NCI-H226 (cell line): ENCODE measurements at regions not wholly inside any gene's neighbourhood (a gene's known extent, or its start where the extent isn't known, plus 50 kb on each side); places are given as distances from the start of the nearest gene placed in this dataset.

ENCODE experiments used
- DNase-seq: peaks from one replicate; pipeline ENCODE4 v3.0.0-alpha.2; 2015

DNA sequence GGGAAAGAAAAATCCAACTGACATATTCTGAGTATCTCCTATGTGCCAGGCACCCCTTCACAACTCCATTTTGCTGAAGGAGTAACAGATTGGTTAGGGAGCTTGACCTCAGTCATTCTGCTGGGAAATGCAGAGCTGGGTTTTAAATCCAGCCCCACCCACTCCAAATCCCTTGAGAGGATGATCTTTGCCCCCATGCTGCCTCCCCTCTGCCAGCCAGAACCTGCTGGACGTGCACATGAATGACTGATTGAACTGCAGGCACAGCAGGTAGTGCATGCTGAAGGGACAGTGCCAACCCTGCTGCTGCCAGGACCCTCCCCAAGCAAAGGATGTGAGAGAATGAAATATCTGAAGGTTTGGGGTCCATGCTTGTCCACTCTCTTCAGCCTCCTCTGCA lies 340.9 kb downstream of the BUD13 start:
- no peak for DNase-seq

DNA sequence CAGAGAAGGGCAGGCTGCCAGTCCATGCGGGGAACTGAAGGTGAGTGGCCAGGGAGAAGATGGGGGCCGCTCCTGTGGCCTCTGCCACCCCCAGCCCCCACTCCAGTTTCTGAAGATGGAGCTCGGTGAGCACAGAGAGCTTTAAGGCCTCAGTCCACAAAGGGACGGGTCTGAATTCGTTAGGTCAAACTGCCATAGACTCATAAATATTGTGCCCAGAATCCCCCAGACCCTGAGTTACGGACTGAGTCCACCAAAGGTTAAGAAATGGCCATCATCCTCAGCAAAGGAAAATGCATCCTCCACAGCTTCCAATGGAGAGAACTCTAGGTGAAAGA lies 344.2 kb downstream of the BUD13 start:
- DNase-seq = no peak

DNA sequence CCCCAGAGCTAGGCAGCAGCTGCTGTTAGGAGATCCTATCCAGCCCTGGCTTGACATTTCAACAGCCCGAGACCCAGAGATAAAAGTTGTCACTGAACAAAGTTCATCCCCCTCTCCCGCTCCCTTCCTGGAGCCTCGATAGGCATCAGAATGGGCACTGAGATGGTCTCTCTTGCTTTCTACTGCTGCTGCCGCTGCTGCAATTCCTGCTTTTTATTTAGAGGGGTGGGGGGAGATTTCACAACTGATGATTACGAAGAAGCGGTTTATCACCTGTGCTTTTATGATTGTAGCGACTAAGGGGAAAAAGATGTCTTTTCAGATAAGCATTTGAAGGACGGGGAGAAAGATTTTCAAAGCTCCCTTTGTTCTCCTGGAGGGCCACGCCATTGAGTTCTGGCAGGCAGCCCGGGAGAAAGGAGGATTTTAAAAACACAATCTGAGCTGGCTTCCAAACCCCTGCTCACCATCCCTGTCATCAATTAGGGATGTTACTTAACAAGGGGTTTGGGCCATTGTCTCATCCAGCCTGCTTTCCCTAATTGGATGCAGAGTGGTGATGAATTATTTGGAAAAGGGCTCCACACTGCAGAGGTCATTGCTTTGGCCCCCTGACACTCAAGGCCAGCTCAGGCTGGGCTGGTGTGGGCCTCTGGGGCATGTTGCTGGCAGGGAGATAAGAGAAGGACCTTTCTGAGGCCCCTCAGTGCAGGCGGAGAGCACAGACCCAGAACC lies 344.7 kb downstream of the BUD13 start:
- DNase-seq = no peak

DNA sequence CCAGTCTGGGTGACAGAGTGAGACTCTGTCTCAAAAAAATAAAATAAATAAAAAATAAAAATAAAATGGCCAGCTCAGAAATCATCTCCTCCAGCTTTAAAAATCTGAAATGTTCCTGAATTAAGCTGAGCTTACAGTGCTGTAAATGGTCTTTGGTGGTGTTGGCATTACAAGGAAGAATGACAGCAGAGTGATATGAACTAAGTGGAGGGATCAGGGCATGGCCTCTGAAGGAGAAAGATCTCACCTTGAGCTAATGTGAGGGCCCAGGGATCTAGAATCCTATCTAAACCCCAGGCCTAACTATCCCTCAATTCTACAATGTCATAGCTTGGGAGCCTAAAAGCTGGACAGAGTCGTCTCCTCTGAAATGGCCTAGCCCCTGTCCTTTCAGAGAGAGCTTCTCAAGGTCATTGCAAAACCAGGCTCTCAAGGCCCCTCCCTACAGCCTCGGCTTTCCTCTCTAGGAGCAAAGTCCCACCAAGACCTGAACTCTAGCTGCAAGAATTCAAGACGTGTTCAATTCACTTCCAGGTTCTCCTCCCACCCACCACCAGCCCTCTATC lies 345.4 kb downstream of the BUD13 start:
- no peak for DNase-seq

DNA sequence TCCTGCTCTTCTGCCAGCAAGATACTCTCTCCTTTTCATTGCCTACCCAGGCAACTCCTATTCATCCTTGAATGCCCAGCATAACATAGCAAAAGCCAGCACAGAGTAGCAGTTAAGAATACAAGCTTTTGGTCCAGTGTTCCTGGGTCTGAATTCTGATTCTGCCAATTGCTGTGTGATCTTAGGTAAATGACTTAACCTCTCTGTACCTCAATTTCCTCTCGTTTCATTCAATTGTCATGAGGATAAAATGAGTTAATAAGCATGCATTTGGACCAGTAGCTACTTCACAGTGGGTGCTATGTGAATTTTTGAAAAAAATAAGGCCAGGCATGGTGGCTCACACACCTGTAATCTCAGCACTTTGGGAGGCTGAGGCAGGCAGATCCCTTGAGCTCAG lies 346.0 kb downstream of the BUD13 start:
- DNase-seq = no peak

DNA sequence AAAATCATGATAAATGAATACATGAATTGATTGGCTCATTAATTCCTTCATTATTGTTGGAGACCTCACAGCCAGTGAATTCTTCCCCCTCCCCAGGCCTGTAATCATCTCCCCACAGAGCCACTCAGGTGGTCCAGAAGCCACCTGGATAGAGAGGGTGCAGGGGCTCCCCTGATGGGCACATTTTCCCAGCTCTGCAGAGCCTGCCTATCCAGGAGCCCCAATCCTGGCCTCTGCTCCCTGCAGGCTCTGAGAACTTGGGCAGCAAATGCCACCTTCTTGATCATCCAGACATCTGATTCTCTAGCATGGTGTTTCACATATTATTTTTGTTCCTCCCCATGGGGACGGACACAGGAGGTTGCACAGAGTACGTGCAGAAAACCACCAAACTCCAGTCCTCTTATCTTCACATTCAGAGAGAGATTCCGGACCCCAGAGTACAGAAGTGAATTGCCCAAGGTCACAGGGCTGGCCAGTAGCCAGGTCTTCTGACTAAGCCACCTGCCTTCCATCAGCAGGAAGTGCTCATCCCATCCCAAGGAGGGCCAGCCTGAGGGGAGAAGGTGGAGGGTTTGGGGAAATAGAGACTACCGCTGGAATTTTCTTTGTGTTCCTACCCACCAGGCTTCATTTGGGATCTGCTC lies 348.0 kb downstream of the BUD13 start:
- no peak for DNase-seq

DNA sequence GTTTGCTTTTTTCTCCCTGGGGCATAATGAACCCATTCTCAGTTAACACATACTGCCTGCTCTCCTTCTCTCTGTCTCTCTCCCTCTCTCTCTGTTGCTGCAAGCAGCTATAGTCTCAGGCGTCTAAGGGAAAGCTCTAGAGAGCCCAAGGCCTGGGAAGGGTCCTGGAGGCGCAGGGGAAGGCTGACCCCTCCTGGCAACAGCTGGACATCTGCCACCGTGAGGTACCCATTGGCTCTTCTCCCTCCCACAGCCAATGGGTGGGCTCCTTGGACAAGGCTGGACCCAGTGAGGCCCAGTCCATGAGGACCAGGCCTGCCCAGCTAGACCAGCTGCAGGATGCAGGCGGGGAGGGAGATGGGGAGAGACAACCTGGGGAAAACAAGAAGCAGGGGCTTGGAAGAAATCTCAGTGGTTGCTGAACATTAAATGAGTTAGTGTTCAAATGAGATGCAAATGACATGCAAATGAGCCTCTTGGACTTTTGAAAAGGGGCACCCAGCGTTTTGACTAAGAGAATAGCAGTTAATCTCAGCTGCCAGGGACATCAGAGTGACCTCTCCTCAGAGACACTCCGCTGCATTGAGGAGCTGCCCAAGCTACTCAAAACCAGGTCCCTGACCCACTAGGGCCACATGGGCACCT lies 349.7 kb downstream of the BUD13 start:
- DNase-seq = no peak

DNA sequence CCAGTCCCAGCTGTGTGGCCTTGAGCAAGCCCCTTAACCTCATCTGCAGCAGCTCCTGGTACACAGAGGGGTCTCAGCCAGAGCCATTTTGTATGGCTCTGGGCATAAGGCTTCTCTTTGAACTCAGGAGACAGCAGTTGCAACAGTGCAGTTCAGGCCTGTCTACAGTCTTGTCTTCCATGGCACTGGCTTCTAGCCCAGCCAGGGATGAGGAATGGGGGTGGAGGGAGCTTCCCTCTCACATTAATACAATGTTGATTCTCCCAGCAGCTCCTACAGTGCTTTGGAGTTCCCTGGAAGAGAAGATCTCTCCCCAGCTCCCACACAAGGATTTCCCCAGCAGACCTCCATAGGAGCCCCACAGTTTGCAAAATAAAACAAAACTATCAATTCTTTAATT lies 350.2 kb downstream of the BUD13 start:
- no peak for DNase-seq

DNA sequence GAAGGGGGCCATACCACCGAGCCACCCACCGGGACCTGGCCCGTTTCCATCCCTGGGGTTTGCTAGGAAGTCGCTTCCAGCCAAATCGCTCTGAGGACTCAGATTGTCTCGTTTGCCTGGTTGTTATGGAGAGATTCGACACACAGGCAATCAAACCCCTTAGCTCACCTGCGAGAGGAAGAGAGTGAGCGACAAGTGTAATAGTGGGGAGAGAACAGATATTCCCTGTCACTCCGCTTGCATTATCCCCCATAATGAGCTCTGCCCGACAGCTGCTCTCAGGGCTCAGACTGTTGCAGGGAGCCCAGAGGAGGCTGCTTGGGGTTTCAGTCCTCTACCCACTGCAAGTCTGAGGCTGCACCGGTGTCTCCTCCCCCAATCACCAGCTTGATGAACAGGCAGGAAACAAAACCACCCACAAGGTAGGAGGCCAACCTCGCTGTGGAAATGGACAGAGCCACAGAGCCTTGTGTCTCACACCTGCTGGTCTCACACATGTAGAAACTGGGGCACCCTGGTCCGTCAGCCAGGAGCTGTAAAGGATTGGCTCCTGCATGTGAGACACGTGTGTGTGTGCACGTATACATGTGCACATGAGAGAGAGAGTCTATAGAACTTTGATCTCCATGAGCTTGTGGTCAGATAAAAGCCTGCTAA lies 351.1 kb downstream of the BUD13 start:
- DNase-seq = no peak

DNA sequence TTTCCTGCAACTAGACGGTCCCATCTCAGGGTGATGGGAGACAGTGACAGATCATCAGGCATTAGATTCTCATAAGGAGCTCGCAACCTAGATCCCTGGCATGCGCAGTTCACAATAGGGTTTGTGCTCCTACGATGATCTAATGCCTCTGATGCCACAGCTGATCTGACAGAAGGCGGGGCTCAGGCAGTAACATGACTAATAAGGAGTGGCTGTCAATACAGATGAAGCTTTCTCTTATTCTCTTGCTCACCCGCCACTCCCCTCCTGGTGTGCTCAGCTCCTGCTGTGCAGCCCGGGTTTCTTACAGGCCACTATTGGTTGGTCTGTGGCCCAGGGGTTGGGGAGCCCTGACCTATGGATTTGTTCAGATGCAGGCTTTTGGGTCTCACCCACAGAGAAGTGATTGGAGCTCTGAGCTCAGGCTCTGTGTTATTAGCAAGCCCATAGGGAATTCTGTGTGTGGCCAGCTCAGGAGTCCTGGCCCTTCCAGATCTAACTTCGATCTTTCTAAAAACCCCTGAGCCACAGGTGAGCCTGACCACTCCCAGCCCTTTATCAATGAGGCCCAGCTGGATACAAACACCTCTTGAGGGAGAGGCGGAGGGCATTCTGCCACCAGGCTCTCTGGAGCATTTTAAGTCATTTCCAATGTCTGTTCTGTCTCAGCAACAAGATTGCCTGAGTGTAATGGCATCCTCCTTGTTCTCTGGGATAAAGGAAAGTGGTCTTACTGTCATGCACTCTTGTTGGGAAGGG lies 351.8 kb downstream of the BUD13 start:
- DNase-seq = peak; percentile 51

DNA sequence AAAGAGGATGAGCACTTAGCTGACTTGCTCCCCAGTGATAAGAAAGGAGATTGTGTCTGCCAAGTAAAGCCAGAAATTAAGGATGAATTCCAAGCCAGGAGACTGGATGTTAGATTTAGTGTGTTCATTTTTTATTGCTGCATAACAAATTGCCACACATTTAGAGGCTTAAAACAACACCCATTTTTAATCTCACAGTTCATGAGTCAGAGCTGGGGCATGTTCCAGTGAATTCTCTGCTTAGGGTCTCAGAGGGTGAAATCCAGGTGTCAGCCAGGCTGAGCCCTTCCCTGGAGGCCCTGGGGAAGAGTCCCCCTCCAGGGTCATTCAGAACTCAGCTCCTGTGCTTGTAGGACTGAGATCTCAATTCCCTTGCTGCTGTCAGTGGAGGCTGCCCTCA lies 352.8 kb downstream of the BUD13 start:
- peak; percentile 63 for DNase-seq

DNA sequence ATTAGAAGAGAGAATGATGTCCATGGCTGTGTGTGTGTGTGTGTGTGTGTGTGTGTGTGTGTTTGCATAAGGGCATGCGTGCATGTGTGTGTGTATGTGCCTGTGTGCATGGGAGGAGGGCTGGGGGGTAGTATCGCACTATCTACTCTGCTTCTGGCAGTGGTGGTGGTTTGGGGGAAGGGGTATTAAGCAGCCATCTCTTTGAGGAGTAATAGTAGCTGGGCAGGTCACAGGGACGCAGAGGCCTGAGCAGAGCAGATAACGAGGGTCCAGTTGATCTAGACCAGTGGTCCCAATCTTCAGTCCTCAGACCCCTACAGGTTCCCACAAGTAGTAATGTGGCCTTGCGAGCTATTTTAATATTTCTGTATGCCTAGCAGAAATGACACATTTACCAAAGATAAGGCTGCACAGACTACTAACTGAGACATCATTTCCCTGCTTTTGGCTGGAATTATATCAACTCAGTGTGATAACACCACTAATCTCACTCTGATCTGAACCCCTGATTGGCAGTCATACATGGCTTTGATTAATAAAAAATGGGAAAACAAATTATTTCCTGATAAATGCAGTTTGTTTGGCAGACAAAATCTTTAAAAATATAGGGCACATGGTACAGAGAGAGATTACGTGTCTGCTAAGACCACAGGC lies 354.3 kb downstream of the BUD13 start:
- no peak for DNase-seq

DNA sequence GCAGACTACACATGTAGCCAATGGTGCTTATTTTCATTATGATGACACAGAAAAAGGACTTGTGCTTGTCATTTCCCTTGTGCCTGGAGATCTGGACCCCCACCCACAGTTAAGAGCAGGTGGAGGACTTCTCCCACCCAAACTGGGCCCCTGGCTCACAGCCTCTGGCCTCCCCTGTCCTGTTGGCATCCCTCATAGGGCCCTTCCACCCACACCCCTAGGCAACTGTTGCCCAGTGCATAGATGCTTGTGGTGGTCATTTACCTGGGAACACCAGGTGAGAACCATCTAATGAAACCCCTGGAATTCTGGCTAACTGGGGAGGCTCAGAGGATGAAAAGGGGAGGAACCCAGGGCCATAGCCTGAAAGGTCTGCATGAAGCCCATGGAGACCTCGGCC lies 355.9 kb downstream of the BUD13 start:
- no peak for DNase-seq

DNA sequence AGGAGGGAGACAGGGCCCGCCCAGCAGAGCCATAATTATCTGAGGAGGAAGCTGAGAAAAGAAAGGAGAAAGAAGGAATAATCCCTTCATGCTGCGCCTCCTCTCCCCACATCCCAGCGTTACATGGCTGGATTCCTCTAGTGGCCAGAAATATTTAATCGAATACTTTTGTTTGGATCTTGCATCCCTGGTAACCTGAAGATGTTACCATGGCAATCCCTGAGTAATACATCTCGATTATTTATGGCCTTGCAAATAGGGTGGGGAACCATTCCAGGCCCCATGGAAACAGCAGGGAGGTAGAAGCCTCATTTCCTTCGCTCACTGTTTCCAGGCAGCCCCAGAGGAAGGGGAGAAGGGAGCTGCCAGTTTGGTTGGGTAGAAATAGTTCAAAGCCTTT lies 357.7 kb downstream of the BUD13 start:
- DNase-seq = no peak

DNA sequence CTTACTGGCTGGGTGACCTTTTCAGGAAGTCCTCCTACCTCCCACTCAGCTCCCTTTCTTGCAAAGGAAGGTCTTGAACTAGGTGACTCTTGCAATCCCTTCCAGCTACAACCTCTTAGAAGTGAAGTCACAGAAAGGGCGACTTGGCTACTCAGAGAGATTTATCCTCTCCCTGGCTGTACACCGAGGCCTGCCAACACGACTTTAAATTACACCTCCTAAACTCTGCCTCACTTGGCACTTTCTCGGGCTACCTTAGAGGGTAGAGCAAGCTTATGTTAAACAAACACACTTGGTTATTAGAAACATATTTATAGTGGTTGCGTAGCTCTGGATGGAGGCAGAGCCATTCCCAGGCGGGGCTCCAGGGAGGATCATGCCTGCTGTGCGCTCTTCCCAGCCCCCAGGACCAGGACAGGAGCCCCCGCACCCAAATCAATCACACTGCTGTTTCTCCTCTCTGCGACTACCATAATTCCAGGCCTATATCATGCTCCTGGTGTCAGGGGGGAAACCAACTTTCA lies 358.4 kb downstream of the BUD13 start:
- no peak for DNase-seq

DNA sequence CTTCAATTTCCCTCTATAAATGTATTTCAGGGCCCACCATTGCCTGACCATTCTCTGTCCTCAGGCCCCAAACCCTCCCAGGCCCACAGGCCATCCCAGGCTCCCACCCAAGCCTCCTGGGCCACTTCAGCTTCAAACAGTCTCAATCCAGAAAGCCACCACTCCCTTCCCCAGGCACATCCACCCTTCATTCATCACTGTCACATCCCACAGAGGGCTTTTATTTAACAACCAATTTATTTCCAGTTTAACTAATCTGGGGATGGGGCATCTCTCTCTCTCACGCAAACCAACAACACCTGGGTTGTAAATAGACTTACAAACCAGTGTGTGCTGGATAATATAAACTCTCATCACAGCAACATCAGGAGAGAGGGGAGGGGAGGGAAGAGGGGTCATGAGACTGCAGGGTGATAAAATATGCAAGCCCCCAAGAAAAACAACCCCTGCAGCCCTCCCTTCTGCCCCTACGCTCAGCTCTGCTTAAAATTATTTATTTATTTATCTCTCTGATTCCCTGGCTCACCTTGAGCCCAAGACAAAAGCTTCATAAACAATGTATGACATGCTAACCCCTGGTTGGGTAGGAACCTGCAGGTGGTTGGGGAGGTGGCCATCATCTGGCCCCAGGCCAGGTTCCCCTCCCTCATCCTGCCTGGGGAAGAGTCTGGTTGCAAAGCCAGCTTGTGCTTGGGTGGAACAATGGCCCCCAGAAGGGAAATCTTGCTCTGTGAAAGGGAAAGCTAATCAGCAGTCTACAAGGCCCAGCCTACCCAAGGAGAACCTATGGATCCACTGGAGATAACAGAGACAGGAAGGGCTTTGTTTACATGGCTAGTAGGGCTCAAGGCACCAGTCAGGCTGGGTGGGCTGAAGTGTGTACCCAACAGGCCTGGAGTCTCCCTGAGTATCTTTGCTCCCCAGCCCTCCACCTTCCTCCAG lies 359.2 kb downstream of the BUD13 start:
- DNase-seq = no peak

DNA sequence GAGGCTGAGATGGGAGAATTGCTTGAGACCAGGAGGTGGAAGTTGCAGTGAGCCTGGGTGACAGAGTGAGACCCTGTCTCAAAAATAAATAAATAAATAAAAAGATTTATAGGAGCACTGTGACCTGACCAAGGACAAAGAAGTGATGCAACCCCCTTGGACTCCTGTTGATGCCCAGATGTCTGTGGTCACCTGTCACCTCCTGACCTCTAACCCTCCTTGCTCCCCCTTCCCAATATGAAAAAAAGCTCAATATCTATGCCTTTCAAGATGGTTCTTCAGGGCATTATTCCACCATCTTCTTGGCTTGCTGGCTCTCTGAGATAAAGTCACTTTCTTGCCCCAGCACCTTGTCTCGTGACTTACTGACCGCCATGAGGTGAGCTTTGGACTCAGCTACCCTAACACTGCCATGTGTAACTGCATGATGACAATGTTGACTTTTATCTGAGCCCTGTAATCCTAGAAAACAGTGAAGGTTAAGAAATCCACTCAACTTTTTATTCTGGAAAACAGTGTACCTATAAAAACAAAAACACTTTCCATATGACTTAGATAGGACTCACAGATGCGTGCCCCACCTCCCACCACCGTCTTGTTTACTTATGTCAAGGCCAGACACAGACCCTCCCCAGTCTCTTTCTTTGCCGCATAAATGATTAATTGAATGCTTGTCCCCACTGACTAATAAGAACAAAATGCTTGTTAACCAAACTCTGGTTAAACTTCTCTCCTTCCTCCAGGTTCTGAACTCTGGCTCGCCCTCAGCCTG lies 360.5 kb downstream of the BUD13 start:
- no peak for DNase-seq

DNA sequence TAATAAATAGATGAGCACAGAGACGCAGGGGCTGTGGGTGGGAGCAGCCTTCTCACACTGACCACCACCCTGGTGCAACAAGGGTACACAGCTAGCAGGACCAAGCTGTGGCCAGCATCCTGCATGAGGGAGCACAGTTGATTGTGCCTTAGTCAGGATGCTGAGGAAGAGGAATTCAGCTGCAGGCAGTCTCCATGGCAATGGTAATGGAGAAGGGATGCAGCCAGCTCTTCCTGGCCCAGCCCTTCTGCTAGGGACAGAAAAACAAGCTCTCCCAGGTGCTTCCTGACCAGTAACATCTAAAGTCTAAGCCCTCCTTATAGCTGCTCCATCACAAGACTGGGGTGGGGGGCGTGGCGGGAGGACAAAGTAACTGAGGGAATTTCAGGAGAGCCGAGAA lies 363.5 kb downstream of the BUD13 start:
- no peak for DNase-seq

DNA sequence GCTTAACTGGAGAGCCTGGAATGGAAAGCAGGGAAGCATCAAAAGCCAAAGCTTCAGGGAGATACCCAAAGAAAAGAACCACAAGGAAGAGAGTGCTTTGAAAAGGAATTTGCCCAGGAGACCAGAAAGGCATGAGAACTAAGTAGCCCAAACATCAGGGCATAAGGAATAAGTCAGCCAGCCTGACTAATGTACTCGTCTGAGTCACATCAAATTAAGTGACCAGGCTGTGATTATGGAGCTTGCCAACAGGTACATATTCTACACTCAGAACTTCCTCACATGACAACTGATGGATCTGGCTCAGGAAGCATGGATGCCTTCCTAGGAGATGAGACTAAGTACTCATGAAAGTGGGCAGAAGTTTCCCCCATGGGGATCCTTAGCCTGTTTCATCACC lies 366.7 kb downstream of the BUD13 start:
- DNase-seq = no peak

DNA sequence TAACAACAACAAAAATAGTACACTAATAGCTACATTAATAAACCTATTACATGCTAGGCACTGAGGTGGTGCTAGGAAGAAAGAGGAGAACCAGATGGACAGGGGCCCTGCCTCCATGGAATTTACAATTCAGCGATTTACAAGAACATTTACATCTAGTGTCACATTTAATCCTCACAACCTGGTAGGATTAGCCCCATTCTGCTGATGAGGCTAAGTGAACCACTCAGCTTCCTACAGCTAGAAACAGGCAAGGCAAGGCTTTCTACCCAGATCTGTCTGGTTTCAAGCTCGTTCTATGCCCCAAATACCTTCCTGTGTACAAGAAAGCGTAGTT lies 368.4 kb downstream of the BUD13 start:
- DNase-seq = no peak
